IMR-90 (cell line): ENCODE measurements at regions not wholly inside any gene's neighbourhood (a gene's known extent, or its start where the extent isn't known, plus 50 kb on each side); places are given as distances from the start of the nearest gene placed in this dataset.
"Not testable (repeated sequence)": the region's sequence is repeated elsewhere in the genome, so short reads cannot be mapped to it uniquely, and the experiment has no call there.

Experiments used
- ATAC-seq: fragments of 200-7000 bp; cut with Tn5 transposase; 2 replicates; pipeline ENCODE4 v1.9.1; 2020; ENCODE audit warnings: low read depth, mild to moderate bottlenecking, moderate library complexity
- BruUV-seq: library from RNA; stranded (reverse); fragments of 400-500 nt; replicated peaks from 2 replicates; lab custom pipeline; 2021; lab: Mats Ljungman, UMichigan
- CTCF ChIA-PET: fragments of 300-600 bp; formaldehyde crosslinking; extraction: SDS; loops from one replicate; lab custom pipeline; 2021; ENCODE audit warnings: antibody characterized with exemption; lab: Yijun Ruan, JAX
- POLR2A ChIA-PET: fragments of 300-600 bp; sonication (Branson Sonifier 250); formaldehyde crosslinking; loops from one replicate; lab custom pipeline; 2022; ENCODE audit warnings: antibody characterized with exemption; ENCODE audit not compliant: unreplicated experiment; lab: Charles Lee
- DNase-seq: peaks from one replicate; pipeline ENCODE4 v3.0.0; 2013
- H2AFZ ChIP-seq: replicated peaks from 2 replicates; pipeline ENCODE3; 2013; ENCODE audit warnings: low read length, mild to moderate bottlenecking; ENCODE audit not compliant: poor library complexity
- H2AK5ac ChIP-seq: 2 replicates; pipeline ENCODE4 v1.6.1; 2013; ENCODE audit warnings: low read depth, low read length, inconsistent platforms
- H2AK9ac ChIP-seq: replicated peaks from 2 replicates; pipeline ENCODE3; 2013; ENCODE audit warnings: mild to moderate bottlenecking, low read depth, low read length, moderate library complexity; ENCODE audit not compliant: poor library complexity
- H2BK120ac ChIP-seq: 2 replicates; pipeline ENCODE4 v1.6.1; 2013; ENCODE audit warnings: low read depth, low read length, inconsistent platforms
- H2BK15ac ChIP-seq: 3 replicates; pipeline ENCODE4 v1.6.1; 2013; ENCODE audit warnings: low read depth, low read length, inconsistent platforms
- H2BK20ac ChIP-seq: 2 replicates; pipeline ENCODE4 v1.6.1; 2013; ENCODE audit warnings: low read depth, mild to moderate bottlenecking, inconsistent platforms, low read length, moderate library complexity
- H2BK5ac ChIP-seq: 2 replicates; pipeline ENCODE4 v1.6.1; 2013; ENCODE audit warnings: mild to moderate bottlenecking, low read depth, low read length, inconsistent platforms; ENCODE audit not compliant: poor library complexity, severe bottlenecking
- H3K14ac ChIP-seq: replicated peaks from 2 replicates; pipeline ENCODE4 v1.6.1; 2013; ENCODE audit warnings: low read depth, low read length, inconsistent platforms
- H3K18ac ChIP-seq: 2 replicates; pipeline ENCODE4 v1.6.1; 2013; ENCODE audit warnings: low read depth, low read length, control low read depth
- H3K23ac ChIP-seq: 2 replicates; pipeline ENCODE4 v1.6.1; 2013; ENCODE audit warnings: low read depth, low read length, inconsistent platforms
- H3K27ac ChIP-seq: 2 replicates; pipeline ENCODE4 v1.5.1; 2013; ENCODE audit warnings: mild to moderate bottlenecking, control low read depth, low read length; ENCODE audit not compliant: insufficient read depth
- H3K27me3 ChIP-seq: 2 replicates; pipeline ENCODE4 v1.6.1; 2013; ENCODE audit warnings: low read length; ENCODE audit not compliant: control insufficient read depth, insufficient read depth
- H3K36me3 ChIP-seq: 2 replicates; pipeline ENCODE4 v1.6.1; 2013; ENCODE audit warnings: low read length, mixed read lengths; ENCODE audit not compliant: control insufficient read depth, insufficient read depth
- H3K4ac ChIP-seq: 2 replicates; pipeline ENCODE4 v1.6.1; 2013; ENCODE audit warnings: low read depth, low read length, inconsistent platforms
- H3K4me1 ChIP-seq: 2 replicates; pipeline ENCODE4 v1.6.1; 2013; ENCODE audit warnings: low read length, mixed read lengths; ENCODE audit not compliant: control insufficient read depth, insufficient read depth
- H3K4me2 ChIP-seq: 2 replicates; pipeline ENCODE4 v1.6.1; 2013; ENCODE audit warnings: low read depth, mild to moderate bottlenecking, control low read depth, low read length, moderate library complexity
- H3K4me3 ChIP-seq: 2 replicates; pipeline ENCODE4 v1.5.1; 2013; ENCODE audit warnings: low read depth, mild to moderate bottlenecking, control low read depth, low read length, moderate library complexity; ENCODE audit not compliant: insufficient read depth
- H3K56ac ChIP-seq: 2 replicates; pipeline ENCODE4 v1.6.1; 2013; ENCODE audit warnings: low read length, inconsistent platforms; ENCODE audit not compliant: insufficient read depth; ENCODE audit errors: extremely low read depth
- H3K79me1 ChIP-seq, 2 experiments: 2 replicates each; pipeline ENCODE4 v1.6.1; 2013; ENCODE audit warnings: low read length in 2 of 2, inconsistent platforms in 1 of 2, low read depth in 1 of 2
- H3K9ac ChIP-seq: 2 replicates; pipeline ENCODE4 v1.6.1; 2013; ENCODE audit warnings: low read depth, low read length, control low read depth
- H3K9me1 ChIP-seq: 2 replicates; pipeline ENCODE4 v1.6.1; 2013; ENCODE audit warnings: low read length, inconsistent platforms; ENCODE audit not compliant: insufficient read depth
- H3K9me3 ChIP-seq: 2 replicates; pipeline ENCODE4 v1.6.1; 2013; ENCODE audit warnings: low read length; ENCODE audit not compliant: control insufficient read depth, insufficient read depth
- H4K20me1 ChIP-seq: 2 replicates; pipeline ENCODE4 v1.6.1; 2013; ENCODE audit warnings: low read length, inconsistent platforms; ENCODE audit not compliant: insufficient read depth
- H4K5ac ChIP-seq: 2 replicates; pipeline ENCODE4 v1.6.1; 2013; ENCODE audit warnings: mild to moderate bottlenecking, low read depth, low read length, control low read depth
- H4K8ac ChIP-seq, 2 experiments: 2 replicates each; pipeline ENCODE4 v1.6.1; 2013; ENCODE audit warnings: low read depth in 2 of 2, low read length in 2 of 2, control low read depth in 1 of 2, inconsistent platforms in 1 of 2
- H4K91ac ChIP-seq: 2 replicates; pipeline ENCODE4 v1.6.1; 2013; ENCODE audit warnings: low read depth, low read length, inconsistent platforms; ENCODE audit not compliant: insufficient read depth
- WGBS, 2 experiments: methylation state at CpG; one replicate each; pipeline versions ENCODE4 v1.1.5 to v1.1.7; 2013; ENCODE audit warnings: missing lambda C conversion rate in 2 of 2; ENCODE audit not compliant: insufficient read length in 1 of 2; ENCODE audit errors: extremely low coverage in 2 of 2; 5-methylcytosine and 5-hydroxymethylcytosine counted together
- dilution Hi-C: fragments of 300-500 bp; cut with HindIII; formaldehyde crosslinking; loops from one replicate; pipeline ENCODE4 v1.14.3; 2018; ENCODE audit warnings: low sequenced_read_pairs; ENCODE audit not compliant: unreplicated experiment
- in situ Hi-C: fragments of 300-500 bp; cut with MboI; formaldehyde crosslinking; loops from 3 replicates; pipeline ENCODE4 v1.14.3; 2019; ENCODE audit warnings: low sequenced_read_pairs, inconsistent platforms, mixed read lengths
- intact Hi-C: fragments of 100-400 bp; cut with micrococcal nuclease; formaldehyde crosslinking; loops from 2 replicates; pipeline ENCODE4 v1.10.0; 2022

GRCh38 chr11:4237771-4238170, 130.4 kb downstream of the OR52B4 start:
- H3K79me1 ChIP-seq, H3K4me1 ChIP-seq, H3K36me3 ChIP-seq, H3K18ac ChIP-seq, BruUV-seq, H3K9me3 ChIP-seq, H2AK5ac ChIP-seq, H3K27me3 ChIP-seq, H3K23ac ChIP-seq, DNase-seq, H3K9ac ChIP-seq, H4K20me1 ChIP-seq, intact Hi-C loops, H4K8ac ChIP-seq, H3K9me1 ChIP-seq, ATAC-seq, H3K27ac ChIP-seq, H3K56ac ChIP-seq, H4K5ac ChIP-seq, H4K91ac ChIP-seq, H2AK9ac ChIP-seq, H2AFZ ChIP-seq, POLR2A ChIA-PET, H2BK20ac ChIP-seq, dilution Hi-C loops, CTCF ChIA-PET, in situ Hi-C loops, H3K4ac ChIP-seq, H2BK5ac ChIP-seq, H2BK15ac ChIP-seq, H2BK120ac ChIP-seq, H3K4me2 ChIP-seq, H3K4me3 ChIP-seq, H3K14ac ChIP-seq: not testable (repeated sequence)
- WGBS, 2 experiments, result 54% methylated on average over 6 of the region's 21 CpGs; no CpG with 5 or more reads in 1 of the 2 experiments

DNA sequence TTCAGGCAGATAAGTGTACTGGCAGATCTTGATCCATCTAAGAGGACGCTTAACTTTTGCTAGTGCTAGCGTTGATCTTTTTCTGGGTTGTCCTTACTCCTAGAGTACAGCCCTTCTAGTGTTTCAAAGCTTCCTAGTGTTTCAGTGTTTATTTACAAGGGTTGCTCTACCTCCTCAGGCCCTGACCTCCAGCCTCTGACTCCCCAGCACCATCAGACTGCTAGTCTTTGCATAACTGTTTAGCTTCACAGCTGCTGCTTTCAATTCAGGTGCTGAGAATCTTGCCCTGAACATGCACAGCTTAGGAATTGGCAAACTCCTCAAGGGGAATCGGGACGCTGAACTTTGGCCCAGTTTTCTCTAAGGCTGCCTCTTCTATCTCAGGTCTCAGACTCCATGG, 124.3 kb downstream of the RRM1 start:
- BruUV-seq, H3K23ac ChIP-seq, CTCF ChIA-PET, H4K91ac ChIP-seq, H2AK9ac ChIP-seq, H3K27ac ChIP-seq, intact Hi-C loops, H3K79me1 ChIP-seq, dilution Hi-C loops, H2BK120ac ChIP-seq, H3K18ac ChIP-seq, H2AK5ac ChIP-seq, H4K20me1 ChIP-seq, H3K4ac ChIP-seq, H3K9me1 ChIP-seq, POLR2A ChIA-PET, H3K4me1 ChIP-seq, H4K5ac ChIP-seq, H3K9me3 ChIP-seq, H2BK5ac ChIP-seq, H3K27me3 ChIP-seq, DNase-seq, H3K9ac ChIP-seq, H3K56ac ChIP-seq, H4K8ac ChIP-seq, H3K4me2 ChIP-seq, H2BK15ac ChIP-seq, H2BK20ac ChIP-seq, H3K4me3 ChIP-seq, H3K14ac ChIP-seq, H3K36me3 ChIP-seq, in situ Hi-C loops, ATAC-seq, H2AFZ ChIP-seq: not testable (repeated sequence)
- WGBS, 2 experiments, result no CpG with 5 or more reads among the region's 4 CpGs
